GM18870 (cell line): ENCODE measurements at regions not wholly inside any gene's neighbourhood (a gene's known extent, or its start where the extent isn't known, plus 50 kb on each side); places are given as distances from the start of the nearest gene placed in this dataset.
"Not testable (repeated sequence)": the region's sequence is repeated elsewhere in the genome, so short reads cannot be mapped to it uniquely, and the experiment has no call there.

Experiments used
- ATAC-seq: cut with Tn5 transposase; IDR thresholded peaks from one replicate; pipeline ENCODE4 v1.9.1; 2021; ENCODE audit warnings: moderate library complexity; ENCODE audit not compliant: unreplicated experiment

DNA sequence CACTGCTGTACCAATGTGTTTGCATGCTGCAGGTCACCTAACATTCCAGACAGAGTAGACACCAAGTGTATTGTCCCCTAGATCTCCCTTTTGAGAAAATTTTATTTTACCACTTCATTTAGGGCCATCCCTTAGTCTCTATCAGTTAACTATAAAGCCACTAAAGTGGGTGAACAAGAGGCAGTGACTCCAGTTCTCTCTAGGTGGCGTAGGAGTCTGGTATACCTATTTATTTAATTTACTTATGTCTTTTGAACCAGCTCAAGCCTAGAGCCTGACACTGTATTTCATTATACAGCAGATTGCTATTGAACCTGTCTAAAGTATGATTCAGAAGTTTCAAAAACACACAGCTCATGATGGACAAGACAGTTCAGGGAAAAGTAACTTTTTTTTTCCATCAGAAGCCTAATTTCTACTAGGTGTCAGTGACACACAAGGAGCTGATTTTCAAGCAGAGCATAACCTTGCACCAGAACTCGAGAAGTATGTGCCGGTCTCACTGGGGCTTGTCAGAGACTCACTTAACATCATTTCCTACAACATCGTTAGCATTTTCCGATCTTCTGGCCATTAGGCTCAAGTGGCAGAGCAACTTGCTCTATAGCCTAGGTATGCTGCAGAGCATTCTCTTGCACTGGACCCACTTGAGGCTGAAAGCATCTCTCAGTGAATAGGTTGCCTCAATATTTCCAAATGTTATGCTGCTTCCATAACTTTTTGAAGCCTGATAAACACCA lies 175.4 kb downstream of the CDC14C start:
- no peak for ATAC-seq

DNA sequence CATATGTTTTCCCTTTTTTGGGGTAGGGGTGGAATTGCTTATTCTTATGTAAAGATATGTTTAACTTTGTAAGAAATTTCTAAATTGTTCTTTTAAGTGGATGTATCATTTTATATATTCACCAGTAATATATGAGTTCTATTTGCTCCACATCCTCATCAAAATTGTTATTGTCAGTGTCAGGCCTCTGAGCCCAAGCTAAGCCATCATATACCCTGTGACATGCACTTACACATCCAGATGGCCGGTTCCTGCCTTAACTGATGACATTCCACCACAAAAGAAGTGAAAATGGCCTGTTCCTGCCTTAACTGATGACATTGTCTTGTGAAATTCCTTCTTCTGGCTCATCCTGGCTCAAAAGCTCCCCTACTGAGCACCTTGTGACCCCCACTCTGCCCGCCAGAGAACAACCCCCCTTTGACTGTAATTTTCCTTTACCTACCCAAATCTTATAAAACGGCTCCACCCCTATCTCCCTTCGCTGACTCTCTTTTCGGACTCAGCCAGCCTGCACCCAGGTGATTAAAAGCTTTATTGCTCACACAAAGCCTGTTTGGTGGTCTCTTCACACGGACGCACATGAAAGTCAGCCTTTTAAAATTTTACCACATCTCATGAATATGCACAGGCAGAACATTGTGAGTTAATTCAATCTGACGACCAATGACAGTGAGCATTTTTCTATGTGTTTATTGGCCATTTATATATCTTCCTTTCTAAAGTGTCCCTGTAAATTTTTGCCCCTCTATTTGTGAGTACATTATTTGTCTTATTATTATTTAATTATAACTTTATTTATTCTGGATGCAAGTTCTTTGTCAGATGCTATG lies 176.8 kb downstream of the CDC14C start:
- ATAC-seq: not testable (repeated sequence)

DNA sequence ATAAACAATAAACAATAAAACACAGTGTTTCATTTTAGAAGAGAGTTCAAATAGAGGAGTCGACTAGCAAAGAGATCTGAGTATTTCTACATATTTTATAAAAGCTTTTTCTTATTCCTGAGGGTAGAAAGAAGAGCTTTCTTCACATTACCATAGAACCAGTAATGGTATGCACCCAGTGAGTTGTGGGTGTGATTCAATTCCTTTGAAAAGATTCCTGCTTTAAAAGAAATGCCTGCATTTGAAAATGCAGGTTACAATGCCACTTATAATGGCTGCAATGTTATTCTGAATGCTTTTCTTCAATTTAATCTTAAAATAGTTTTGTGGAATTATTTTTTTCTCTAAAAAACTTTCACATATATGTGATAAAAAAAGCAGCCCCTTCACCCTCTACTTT lies 178.1 kb downstream of the CDC14C start:
- ATAC-seq: no peak

DNA sequence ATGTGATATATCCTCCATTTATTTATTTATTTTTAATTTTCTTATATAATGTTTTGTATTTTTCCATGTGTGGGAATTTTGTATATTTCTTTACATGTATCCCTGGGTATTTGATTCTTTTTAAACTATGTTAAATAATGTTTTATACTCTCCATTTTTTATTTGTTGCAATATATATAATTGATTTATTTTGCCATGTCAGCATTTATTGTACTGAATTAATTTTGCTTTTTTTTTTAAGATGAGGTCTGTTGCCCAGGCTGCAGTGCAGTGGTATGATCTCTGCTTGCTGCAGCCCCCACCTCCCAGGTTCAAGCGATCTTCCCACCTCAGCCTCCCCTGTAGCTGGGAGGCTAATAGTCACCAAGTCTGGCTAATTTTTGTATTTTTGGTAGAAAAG lies 187.4 kb downstream of the CDC14C start:
- ATAC-seq: no peak

DNA sequence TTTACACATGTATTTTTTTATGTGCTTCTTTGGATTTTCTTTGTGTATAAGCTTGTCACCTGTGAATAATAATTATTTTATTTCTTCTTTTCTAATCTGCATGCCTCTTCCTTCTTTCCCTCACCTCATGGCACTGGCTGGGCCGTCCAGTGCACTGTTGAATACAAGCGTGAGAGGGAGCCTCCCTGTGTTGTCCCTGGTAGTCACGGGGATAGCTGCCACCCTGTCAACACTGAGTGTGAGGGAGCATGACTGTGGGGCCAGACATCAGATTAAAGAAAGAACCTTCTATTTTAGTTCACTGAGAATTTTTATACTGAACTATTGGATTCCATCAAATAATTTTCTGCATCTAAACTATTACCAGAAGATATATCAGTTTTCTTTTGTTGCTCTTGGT lies 187.9 kb downstream of the CDC14C start:
- ATAC-seq: no peak

DNA sequence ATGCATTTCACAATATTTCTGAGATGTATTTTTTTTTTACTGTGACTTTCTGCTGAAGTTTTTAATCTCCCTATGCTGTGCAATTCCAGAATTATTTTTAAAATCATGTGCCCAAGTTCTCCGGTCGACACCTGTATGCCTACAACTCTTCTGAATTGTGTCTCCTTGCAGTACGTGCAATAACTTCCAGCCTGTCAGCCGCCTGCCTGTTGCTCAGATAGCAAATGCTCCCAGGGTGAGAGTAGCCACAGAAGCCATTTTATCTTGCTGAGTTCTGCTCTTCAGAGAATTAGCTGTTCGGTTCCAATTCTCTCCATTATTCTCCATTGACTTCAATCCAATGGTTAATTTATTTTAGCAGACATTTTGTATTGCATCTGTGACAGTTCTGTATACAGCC lies 188.3 kb downstream of the CDC14C start:
- ATAC-seq: no peak

DNA sequence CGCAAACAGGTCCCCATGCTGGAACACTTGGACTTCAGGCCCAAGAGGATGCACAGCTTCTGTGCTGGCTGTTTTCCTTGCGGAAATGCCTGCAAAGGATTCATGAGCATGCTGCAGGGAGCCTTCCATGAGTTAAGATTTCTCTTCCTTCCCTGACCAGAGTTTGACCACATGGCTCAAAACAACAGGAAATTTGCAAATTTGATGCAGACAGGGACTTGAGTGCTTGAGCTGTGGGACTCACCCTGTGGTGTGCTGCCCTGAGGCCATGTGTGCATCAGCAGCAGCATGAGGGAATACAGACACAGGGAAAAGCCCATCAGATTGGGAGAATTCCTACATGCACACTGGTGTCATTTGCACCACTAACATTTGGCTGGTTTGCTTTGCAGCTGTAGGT lies 195.4 kb downstream of the CDC14C start:
- no peak for ATAC-seq

DNA sequence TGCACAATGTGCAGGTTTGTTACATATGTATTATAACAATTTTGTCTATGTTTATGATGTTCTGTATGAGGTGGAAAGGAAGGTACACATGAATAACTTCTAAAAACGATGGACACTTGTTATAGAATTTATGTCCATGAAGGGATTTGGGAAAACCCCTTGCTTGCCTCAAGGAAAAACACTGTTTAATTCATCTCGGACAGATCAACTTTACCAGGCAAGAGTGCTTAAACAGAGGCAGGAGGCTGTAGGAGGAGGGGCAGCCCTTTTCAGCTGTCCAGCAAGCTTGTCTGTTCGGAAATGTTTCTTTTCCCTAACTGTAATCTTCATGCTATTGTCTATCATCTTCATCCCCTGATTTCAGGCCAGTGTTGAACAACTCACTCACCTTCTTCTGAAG lies 200.9 kb downstream of the CDC14C start:
- ATAC-seq: no peak

DNA sequence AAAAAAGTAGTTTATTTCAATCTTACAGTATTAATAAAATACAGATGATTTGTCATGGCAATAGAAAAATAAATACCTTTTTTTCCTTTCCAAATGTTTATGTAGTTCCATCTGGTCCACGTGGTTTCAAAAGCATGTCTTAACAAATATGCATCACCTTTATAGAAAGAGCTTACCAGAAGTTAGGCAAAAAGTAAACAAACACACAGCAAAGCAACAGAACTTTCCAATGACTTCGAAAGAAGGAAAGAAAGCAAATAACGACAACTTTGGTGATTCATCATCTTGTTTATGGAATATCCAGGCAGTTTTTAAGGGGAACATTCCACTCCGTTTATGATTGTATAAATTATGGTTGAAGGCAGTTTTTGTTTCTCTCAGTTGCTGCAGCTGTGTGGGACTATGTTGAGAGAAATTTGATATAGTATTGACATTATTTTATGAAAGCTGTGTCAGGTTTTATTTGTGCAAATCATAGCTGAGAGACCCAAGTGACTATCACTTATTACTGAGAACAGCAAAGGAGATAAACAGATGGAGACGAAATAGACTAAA lies 203.1 kb downstream of the CDC14C start:
- no peak for ATAC-seq

DNA sequence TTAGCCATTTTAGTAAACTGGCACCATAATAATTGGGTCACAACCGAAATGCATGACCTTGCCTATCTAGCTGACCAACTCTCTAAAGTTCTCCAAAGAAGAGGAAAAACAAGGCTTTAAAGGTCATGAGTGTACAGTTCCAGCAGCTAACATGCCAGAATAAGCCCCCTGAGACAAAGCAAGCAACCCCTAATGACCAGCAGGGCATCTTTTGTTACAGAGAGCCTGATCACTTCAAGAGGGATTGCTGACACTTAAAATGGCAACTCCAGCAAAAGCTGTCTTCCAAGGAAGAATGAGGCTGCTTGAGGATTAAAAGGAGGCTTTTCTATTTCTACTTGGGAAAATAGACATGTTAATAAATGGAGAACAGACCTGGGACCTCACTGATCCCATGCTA lies 213.6 kb downstream of the CDC14C start:
- ATAC-seq: no peak

DNA sequence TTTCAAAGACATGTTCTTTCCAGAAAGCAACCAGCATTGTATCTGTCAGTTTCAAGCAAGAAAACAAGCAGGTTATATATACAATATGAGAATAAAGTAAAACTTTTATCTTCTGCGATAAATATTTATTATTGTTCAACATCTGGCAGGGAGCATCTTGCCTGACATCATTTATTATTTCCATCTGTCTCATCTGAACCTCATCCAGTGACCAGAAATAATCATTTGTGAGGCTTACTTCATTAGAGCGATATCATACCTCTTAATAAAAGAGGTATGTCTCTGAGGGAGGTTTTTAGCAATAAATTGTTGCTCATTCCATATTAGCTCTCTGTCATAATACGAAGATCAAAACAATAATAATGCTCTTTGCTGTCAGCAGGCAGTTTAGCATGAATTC lies 226.1 kb downstream of the CDC14C start:
- no peak for ATAC-seq

DNA sequence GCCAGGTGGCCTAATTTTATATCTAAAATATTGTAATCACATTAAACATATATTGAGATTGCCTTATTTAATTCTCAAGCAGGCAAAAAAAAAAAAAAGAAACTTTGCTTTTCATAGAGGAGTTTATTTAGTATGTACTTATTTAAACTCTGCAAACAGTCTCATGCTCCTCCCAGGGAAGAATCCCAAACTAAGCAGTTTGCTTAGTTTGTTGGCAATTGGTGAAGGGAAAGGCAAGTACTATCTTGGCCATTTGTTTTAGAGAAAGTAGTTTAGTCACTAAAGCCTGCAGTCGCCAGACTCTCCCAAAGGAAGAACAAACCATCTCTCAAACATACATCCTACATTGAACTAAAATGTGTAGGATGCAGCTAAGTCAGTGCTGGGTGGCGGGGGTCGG lies 226.8 kb downstream of the CDC14C start:
- no peak for ATAC-seq

DNA sequence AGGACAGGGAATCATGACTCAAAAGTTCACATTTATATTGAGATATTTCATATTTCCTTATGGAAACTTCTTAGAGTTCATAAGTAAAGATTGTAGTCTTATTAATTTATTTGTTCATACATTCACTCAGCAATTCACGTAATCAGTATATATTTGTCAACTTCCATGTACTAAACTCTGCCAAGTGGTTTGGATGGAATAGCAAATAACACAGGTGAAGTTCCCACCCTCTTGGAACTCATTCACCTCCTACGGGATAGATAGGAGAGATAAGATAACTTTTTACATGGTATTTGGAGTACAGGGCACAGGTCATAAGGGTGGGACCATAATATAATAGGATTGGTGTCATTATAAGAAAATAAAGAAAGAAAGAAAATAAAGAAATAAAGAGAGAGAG lies 234.0 kb downstream of the CDC14C start:
- no peak for ATAC-seq

DNA sequence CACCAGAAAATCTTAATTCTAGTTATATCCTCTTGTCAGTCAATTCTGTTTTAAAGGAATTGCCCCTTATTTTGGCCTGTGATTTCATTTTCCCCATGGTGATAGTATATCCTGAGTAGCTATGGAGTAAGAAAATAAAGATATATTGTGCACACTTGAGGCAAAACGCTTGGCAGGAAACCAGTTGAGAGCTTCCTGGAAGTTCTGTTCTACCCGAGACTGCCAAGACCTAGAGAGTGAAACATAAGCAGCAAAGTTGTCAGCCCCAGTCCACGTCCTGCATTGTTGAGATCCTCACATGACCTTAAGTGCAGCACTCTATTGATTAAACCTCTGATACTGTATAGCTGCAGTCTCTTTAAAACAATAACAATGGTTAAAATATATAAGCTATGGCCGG lies 235.2 kb downstream of the CDC14C start:
- ATAC-seq: no peak

DNA sequence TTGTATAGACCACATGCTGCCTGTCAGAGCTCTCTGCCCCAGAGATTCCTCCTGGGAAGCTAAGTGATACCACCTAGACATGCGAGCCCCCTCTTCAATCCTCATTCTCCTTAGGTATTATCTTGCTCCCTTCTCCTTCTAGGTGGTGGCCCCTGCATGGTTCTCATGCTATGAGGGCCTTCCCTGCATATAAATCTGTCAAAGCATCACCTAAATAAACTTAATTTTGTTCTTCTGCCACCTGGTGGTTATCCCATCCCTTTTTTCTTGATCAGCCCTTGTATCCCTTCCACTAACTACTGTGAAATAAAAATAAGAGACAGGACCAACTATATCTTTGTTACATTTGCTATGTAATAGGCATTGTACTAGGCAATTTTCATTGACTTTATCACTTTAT lies 242.1 kb downstream of the CDC14C start:
- ATAC-seq: no peak

DNA sequence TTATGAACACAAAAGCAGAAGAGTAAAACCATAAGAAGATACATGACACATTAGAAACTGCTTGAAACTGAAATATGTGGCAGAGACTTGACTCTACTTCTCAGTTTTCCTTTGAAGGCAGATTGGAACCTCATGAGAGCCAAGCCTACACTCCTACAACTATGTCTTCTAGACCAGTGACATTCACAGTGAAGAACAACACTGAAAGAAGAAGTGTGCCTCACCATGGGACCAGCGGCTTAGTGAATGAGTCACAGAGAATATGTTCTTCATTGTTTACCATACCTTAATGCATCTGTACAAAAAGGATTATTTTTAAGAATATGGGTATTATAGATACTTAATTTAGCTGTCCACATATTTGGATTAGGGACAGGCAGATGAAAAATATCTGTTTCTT lies 248.3 kb downstream of the CDC14C start:
- no peak for ATAC-seq

DNA sequence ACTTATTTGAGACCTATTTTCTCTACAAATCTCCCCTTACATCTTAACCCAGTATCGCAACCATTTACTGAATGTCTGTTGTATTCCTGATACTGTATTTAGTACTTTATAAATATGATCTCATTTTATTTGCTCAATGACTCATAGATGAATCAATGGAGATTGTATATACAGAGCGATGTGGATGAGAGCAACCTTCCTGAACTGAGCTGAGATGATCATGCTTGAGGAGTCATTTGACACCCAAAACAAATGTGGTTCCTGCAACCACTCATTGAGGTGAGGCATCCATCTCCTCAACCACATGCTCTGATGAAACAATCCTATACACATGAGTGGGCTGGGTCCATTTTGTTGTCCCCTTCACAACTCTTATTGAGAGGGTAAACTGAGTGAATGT lies 250.0 kb downstream of the CDC14C start:
- no peak for ATAC-seq

DNA sequence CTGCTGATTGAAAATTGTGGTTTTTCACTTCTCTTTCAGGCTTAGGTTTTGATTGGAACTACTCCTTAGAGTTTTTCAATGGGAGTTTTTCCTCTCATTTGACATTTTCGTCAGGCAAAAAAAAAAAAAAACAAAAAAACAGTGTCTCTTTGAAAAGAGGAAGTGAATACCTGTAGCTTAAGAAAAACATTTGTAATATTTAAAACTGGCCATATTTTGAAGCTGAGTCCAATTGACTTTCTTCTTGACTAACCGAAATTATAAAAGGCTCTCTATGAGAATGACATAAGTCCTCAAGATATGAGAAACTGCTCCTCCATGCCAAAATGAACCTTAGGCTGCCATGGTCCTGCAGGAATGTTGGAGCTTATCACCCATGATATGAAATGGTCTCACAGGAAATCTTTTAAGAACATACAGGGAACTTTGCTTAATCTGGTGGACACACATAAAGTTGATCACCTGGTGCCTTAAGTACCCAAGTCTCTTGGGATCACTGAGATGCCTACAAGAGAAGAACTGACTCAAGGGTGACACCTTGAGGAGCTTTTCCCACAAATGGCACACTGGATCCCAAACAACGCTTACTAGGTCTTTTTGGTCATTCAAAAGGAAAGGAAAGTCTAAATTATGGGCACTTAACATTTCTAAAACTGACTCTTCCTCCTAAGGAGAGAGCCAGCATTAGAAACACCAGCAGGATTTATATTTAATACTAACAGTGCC lies 263.4 kb downstream of the CDC14C start:
- no peak for ATAC-seq

DNA sequence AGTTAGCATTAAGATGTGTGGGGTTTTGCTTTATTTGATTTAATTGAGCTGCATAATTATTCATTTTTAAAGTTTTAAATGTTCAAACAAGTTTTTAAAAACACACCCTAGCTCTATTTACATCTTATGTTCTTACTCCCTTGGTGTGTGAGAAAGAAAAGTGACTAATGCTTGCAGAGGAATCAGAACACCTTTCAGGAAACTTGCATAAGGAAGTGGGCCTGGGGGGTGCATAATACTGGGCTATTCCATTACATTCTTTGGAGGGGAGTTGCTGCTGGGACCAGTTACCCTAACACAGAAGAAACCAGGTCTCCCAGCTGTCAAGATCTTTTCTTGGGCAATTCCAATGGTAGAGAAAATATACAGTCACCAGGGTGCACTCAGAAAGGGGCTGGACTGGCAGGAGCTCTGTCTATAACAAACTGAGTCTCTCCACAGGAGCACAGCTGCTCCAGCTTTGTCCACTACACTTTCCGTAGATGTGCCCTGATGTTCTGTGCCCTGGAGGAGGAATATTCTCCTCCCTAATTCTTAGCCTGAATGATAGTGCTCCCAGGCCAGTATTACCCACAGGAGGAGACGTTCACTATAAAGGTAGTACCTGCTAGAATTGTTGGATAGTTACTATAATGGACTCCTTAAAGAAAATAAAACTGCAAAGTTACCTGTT lies 304.2 kb downstream of the CDC14C start:
- no peak for ATAC-seq

DNA sequence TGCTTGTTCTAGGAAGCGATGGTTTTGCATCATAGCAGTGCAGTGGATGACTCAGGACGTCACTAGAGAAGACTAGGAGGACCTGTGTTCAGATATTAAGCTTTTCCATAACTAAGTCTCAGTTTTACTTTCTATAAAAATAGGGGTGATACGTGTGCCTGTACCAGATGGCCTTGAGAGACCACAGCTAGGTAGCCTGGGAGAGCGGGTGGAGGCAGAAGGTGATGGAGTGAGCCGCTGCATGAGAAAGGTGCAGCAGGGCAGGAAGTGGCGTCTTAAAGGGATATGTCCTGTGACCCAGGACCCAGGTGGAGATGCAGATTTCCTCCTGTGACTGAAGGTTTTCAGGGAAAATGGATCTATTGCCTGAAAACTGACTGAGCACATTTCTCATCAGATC lies 304.9 kb downstream of the CDC14C start:
- no peak for ATAC-seq

DNA sequence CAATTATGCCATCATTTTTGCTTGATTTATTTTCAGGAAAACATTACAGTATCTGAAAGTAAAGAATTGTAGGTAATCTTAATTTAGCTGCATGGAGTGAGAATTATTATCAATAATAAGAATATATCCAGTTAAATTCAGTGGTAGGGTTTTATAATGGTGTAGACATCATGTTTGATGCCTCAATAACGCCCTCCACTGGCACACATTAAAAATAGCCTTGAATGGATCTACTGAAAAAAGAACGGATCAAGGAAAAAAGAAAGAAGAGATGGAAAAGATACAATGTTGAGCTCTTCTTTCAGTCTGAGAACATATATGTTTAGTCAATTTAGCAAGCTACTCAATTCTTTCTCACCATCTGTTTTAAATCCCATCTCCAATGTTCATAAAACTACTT lies 319.2 kb downstream of the CDC14C start:
- no peak for ATAC-seq
